Kasumi-1 (cell line): ENCODE measurements at regions not wholly inside any gene's neighbourhood (a gene's known extent, or its start where the extent isn't known, plus 50 kb on each side); places are given as distances from the start of the nearest gene placed in this dataset.
"Not testable (repeated sequence)": the region's sequence is repeated elsewhere in the genome, so short reads cannot be mapped to it uniquely, and the experiment has no call there.

Experiments used
- DNase-seq, 2 experiments: peaks; one replicate each; lab custom pipeline; 2025; lab: John Stamatoyannopoulos, UW

DNA sequence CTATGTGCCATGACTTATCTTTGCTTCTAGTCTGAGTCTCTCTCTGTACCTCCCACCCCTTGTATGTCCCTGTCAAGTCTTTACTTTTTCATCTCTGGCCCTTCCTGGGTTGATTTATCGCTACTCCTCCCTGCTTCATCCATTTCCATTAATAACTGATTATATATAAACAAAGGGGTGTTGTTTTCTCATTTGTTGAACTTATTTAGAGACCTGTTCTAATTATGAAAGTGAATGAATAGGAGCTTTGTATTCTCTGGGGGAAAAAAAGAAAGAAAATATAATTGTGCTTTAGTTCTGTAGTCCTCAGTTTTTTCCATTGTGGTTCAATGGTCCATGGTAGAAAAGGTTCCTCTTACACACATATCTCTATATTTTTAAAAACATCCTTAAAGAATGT, 328.9 kb upstream of the PPP2R3A start:
- no peak for DNase-seq

- DNase-seq, result no peak
These were observed 328.5 kb upstream of the PPP2R3A start for GRCh38 chr3:135637013-135637412.

- no peak for DNase-seq
These were observed 323.8 kb upstream of the PPP2R3A start for GRCh38 chr3:135641761-135642160.

DNA sequence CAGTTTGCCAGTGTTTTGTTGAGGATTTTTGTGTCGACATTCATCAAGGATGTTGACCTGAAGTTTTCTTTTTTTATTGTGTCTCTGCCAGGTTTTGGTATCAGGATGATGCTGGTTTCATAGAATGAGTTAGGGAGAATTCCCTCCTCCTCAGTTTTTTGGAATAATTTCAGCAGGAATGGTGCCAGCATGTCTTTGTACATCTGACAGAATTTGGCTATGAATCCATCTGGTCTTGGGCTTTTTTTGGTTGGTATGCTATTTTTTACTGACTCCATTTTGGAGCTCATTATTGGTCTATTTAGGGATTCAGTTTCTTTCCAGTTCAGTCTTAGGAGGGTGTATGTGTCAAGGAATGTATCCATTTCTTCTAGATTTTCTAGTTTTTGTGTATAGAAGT, 320.0 kb upstream of the PPP2R3A start:
- no peak for DNase-seq

- DNase-seq, result no peak
These were observed 318.7 kb upstream of the PPP2R3A start for GRCh38 chr3:135646873-135647272.

- DNase-seq, result no peak
These were observed 316.2 kb upstream of the PPP2R3A start for GRCh38 chr3:135649361-135649760.

DNA sequence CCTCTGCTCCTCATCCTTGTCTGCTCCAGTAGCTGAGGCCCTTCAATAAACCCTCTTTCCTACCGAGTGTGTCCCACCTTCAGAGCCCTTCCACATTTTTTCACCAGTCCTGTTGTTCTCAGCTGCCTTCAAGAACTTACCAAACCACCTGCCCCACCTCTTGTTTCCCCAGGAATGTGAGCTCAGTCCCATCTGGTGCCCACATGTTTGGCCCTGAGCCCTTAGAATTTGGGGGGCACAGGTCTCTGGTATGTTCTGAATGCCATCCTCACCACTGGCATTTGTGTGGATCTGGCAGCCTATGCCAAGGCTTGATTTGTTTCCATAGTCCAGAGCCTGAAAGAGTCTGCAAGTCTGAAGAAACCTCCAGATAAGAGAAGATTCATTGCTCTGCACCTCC, 315.2 kb upstream of the PPP2R3A start:
- no peak for DNase-seq

GRCh38 chr3:135652388-135652787, 313.1 kb upstream of the PPP2R3A start:
- no peak for DNase-seq

DNA sequence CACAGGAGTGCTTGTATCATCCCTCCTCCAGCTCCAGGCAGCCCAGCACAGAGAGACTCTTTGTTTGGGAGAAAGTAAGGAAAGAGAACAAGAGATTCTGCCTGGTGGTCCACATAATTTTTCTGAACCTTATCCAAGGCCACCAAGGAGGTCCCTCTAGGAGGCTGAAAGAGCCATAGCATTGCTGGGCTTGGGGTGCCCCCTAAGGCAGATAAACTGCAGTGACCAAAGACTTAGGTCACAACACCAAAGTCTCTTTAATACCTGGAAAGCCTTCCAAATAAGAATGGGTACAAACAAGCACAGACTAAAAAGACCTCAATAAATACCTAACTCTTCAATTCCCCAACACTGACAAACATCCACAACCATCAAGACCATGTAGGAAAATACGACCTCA, 310.2 kb upstream of the PPP2R3A start:
- DNase-seq, result no peak

DNA sequence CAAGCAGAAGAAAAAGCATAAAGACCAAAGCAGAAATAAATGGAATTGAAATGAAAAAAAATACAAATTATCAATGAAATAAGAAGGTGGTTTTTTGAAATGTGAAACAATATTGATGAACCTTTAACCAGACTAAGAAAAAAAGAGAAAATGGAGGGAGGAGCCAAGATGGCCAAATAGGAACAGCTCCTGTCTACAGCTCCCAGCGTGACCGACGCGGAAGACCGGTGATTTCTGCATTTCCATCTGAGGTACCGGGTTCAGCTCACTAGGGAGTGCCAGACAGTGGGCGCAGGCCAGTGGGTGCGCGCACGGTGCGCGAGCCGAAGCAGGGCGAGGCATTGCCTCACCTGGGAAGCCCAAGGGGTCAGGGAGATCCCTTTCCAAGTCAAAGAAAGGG, 307.1 kb upstream of the PPP2R3A start:
- not testable (repeated sequence) for DNase-seq

DNA sequence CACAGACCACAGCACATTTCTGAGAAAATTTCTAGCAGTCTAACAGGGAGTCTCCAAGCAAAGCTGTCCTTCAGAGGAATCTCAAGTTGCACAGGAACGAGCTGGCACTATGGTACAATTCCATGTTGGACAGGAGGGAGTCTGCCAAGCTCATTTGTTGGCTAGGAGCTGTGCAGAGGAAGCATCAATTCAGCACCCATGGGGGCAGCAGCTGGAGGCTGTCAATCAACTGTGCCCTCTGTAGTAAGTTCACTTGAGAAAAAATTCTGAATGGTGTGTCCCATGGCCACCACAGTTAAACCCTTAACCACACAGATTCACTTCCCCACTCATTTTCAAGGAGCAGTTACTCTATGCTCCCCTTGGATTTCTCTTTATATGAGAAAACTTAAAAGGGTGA, 298.5 kb upstream of the PPP2R3A start:
- DNase-seq, result no peak

DNA sequence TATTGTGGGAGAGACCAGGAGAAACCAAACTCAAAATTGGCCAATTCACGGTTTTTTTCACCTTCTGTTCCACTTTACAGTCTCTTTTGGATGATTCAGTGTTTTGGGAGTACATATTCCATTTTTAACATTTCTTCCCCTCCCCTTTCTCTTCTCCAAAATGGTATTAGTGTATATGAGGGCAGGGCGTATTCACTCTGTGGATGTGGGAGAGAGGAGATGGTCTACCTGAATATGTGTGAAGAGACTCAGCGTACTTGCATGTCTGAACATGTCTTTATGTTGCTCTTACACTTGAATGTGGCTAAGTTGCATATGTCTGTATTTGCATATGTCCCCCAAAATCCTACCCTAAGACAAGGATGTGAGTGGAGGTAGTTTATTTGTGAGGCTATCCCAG, 291.0 kb upstream of the PPP2R3A start:
- DNase-seq, result no peak

GRCh38 chr3:135678386-135678785, 287.1 kb upstream of the PPP2R3A start:
- DNase-seq, result no peak

DNA sequence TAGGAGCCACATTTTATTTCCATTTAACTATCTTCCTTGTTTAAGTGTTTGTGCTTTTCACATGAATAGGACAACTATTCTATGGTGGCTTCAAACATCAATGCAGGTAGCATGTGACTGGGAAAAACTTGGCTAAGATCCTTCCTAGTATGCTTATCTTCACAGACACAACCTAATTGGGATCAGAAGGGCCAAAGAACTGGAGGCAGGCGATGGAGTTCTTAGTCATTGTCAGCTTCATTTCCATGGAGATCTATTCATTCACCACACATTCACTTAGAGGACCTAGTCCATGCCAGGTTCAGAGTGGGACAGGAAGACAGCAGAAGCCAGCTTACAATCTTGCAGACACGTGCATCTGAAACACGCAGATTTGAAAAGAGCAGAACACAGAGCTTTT, 277.5 kb upstream of the PPP2R3A start:
- no peak for DNase-seq

GRCh38 chr3:135690664-135691063, 274.9 kb upstream of the PPP2R3A start:
- DNase-seq, result no peak

GRCh38 chr3:135691240-135691639, 274.3 kb upstream of the PPP2R3A start:
- DNase-seq, result no peak

DNA sequence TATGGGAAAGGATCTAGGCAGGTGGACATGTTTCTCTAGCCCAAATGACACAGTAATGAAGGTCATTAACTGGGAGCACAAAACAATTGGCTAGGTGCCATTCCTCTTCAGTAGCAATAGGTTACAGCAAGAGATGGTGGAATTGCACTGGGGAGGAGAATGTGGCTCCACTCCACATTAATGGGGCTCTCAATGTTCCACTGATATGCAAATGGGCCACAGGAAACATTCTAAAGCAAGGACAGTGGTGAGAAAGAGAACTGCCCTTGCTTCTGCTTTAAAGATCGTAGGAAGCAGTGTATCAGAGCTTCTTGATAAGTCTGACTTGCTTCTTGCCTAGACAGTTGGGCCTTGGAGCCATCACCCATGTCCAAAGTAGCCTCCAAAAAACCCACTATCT, 271.4 kb upstream of the PPP2R3A start:
- no peak for DNase-seq

DNA sequence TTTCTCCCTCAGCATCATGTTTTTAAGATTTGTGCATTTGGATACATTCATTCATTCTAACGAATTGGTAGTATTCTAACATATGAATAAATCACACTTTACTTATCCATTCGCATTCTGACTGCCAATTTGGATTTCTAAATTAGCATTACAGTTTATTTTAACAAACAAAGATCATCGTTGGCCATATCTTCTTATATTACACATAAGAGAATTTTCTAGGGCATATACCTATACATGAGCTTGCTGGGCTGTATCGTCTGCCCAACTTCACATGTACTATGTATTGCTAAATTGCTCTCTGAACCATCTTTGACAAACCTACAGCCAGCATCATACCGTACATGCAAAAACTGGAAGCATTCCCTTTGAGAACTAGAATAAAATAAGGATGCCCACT, 265.8 kb upstream of the PPP2R3A start:
- no peak for DNase-seq

- DNase-seq, result no peak
These were observed 258.7 kb upstream of the PPP2R3A start for GRCh38 chr3:135706758-135707375.

DNA sequence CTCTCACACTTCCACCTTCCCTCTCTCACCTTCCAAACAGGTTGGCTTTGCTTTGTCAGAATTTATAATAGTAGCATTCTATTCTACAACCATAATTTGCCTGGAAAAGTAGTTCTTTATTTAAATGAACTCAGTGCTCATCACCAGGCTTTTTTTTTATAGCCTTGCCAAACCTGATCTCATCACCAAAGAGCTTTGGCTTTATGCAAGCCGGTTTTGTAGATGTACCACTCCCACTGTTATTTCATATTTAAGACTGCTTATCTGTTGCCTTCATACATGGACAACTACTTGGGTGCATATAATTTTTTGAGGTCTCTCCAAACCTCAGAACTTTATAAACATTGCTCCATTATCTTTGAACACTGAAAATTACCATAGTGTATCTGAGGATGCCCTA, 246.1 kb upstream of the PPP2R3A start:
- DNase-seq, result no peak

DNA sequence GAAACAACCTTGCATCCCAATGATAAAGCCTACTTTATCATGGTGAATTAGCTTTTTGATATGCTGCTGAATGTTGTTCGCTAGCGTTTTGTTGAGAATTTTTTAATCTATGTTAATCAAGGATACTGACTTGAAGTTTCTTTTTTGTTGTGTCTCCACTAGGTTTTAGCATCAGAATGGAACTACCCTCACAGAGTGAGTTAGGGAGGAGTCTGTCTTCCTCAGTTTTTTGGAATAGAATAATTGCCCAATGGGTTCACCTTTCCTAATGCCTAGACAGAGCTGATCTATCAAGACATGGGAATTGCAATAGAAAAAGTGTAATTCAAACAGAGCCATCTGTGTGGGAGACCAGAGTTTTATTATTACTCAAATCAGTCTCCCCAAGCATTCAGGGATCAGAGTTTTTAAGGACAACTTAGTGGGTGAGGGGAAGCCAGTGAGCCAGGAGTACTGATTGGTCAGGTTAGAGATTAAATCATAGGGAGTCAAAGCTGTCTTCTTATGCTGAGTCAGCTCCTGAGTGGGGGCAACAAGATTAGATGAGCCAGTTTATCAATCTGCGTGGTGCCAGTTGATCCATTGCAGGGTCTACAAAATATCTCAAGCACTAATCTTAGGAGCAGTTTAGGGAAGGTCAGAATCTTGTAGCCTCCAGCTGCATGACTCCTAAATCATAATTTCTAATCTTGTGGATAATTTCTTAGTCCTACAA, 237.4 kb upstream of the PPP2R3A start:
- DNase-seq, result no peak

GRCh38 chr3:135731546-135731945, 234.0 kb upstream of the PPP2R3A start:
- no peak for DNase-seq

DNA sequence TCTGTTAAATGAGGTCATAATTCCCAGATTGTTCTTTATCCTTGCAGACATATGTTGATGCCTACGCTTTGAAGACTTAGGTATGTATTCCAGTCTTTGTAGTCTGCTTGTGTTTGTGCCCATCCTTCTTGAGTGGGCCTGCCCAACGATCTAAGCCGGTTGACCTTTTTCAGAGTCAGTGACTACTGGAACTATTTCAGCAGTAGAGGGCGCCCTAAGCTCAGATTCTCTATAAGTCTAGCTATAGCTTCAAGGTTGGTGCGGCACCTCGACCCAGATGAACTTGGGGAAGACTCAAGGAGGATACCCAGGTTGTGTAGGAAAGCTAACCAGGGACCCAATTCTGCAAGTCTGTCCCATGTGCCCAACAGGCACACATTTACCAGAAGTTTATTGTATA, 228.8 kb upstream of the PPP2R3A start:
- DNase-seq, result no peak

DNA sequence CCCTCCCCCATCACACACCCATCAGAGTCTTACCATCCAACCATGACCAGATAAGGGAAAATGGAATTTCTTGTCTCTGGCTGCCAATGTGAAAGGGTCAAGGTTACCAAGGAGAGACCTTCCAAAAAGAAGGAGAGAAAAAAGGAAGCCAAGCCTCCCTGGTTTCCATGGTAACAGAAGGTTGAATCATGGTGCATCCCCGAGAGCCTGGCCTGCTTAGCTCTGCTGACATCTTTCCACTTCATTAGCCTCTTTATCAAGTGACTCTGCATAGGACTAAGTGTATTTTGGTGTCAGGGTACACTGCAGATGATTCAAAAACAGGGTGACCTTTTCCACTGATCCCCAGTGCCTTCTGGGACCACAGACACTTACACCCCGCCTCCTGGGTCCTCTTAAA, 225.7 kb upstream of the PPP2R3A start:
- DNase-seq, result no peak
